NCI-H748 (cell line): ENCODE measurements at regions not wholly inside any gene's neighbourhood (a gene's known extent, or its start where the extent isn't known, plus 50 kb on each side); places are given as distances from the start of the nearest gene placed in this dataset.

Experiments used
- DNase-seq: peaks from one replicate; lab custom pipeline; 2025; ENCODE audit not compliant: unreplicated experiment; lab: John Stamatoyannopoulos, UW

DNA sequence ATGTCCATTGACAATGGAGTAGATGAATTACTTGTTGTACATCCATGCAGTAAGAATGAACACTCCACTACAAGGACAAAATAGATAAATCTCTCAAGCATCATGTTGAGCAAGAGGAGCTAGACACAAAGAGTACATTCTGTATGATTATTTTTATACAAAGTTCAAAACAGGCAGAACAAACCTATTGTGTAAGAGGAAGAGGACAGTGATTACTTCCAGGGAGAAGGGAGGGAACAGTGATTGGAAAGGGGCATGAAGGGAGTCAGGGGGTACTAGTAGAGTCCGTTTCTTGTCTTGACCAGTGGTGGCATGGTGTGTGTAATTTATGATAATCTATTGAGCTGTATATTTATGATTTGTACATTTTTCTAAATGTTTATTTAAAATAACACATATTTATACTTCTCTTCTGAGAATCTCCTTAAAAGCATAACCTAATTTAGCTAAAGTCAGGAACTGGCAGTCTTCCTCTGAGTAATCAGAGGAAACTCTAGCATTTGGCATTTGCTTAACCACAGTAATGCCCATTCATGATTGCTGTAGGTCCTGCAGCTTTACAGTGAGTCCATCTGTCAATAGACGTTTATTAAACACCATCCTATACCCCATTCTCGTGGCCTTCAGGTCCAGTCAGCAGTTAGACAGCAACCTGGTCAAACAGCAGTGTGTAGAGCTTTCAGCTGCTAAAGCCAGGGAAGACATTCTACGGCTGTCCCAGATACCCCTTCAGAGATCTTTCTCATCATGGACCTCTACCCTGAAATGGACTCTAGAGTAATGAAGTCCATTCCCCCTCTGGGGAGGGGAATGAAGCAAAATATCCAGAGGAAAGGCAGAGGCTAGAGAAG is 114.1 kb upstream of the GALNT2 start:
- DNase-seq, result no peak

DNA sequence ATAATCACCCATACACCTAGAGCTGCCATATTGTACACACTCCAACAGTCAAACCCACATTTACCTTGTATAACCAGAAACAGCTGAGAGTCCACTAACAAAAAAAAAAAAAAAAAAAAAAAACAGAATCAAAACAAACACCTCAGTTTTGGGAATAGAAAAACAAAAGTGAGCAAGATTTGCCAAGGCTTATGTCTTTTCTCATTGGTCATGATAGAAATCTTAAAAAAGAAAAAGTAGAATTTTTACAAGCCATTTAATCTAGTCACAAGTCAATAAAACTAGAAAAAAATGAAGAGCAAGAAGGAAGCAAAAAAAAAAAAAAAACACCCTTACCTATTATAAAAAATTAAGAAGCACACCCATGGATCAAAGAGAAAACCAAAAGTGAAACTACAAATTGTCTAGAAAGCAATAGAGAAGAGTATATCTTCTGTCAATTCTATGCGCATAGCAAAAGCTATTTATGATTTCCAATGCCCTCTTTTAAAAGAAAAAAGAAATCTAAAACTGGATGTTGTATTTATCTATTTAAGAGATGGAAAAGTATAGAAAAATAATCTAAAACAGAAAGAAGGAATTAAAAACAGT is 113.2 kb upstream of the GALNT2 start:
- DNase-seq, result no peak

DNA sequence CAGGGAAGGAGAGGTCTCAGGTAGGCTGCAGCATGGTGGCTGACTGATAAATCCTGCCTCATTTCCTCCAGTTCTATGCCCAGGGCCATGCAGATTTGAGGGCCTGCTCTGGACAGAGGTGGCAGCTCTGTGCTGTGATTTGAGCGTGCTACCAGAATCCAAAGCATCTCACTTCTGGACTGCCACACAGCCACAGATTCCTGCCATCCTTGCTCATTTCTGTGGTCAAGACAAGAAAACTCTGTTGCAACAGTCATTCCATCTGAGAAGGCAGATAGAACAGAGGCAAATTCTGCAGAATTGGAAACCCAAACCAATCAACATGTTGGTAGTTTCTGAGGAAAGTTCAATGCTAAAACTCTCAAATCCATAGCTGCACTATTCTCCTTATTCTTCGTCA is 102.8 kb upstream of the GALNT2 start:
- no peak for DNase-seq

DNA sequence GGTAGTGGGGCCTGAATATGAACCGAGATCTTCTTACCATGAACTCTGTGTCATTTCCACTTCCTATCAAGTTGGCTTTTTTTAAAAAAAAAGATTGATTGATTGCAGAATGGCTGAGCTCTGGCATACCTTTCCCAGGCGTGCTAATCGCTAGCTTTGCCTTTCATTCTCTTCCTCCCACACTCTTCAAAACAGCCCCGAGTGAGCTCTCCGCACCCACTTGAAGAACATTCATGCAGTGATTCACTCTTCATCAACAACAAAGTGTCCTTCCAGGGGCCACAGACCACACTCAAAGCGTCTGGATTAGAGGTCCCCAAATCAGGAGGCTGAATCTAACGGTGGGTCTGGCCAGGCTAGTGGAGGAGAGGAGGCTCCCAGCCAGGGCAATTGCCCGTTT is 96.3 kb upstream of the GALNT2 start:
- DNase-seq, result no peak

DNA sequence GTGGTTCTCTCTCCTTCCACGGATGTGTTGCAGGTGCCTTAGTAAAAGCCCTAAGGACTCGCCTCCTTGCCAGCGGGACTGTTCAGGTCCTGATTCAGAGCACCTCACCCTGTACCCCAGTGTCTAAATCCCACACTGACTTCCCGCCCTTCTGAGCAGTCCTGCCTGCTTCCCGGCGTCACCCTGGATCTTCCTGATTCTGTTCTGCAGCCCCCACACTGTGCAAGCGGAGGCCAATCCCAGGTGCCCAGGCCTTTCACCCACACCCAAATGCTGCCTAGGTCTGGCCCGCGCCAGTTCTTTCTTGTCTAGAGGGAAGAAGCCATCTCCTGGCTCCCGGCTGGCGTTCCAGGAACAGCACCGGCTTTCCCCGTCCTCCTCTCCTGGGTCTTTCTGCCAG is 95.9 kb upstream of the GALNT2 start:
- DNase-seq, result no peak

DNA sequence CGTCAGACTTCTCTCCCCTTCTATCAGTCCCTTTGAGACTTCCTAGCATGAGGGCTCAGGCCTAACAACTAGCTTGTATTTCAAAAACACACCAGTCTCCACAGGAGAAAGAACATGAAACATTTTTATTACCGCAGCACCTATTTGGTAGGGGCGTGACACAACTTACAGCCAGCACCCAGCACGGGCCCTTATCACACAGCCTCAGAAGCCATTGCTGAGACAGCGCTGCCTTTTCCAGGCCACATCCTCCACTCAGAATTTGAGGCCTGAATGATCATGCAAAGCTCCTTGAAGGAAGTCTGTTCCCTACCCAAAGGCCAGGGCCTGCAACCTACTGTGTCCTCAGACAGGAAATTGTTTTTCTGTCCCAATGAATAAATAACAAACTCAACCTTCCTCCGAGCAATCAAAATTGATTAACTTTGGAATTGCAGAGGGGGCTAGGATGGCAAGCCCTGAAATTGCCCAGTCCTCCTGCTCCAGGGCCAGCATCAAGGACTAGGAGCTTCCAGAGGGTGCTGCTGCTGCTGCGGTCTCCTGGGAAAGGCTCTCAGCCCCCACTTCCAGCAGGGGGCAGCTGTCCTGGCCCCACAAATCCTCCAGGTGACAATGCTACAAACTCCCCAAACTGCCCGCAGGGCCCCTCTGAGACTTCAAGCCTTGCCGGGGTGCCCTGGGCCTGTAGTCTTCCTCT is 94.3 kb upstream of the GALNT2 start:
- DNase-seq, result no peak

DNA sequence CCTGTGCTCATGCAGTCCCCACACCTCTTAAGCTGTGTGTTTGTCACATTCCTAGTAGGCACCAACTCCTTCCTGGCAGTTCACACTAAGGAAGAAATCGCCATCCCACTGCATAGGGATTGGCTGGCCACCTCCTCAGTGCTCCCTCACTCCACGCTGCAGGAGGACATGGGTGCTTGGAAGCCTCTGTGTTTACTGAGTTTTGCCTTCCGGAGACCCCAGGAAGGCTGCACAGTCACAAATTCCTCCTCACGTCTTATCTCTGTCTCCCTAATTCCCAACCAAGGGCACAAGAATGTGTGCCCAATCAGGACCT is 93.8 kb upstream of the GALNT2 start:
- DNase-seq, result no peak

DNA sequence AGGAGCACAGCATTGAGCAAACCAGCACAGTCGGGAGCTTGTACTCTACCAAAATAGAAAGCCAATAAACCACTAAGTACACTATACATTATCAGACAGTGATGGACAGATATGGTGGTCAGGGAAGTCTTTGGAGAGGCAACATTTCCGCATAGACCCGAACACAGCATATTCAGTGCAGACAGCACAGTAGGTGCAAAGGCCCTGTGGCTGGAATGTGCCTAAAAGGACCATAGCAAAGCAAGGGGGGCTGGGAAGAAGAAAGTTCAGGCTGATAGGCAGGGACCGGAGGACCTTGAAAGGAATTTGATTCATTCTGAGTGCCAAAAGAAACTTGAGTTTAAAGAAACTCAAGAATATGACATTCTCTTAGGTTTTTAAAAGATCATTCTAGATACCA is 92.0 kb upstream of the GALNT2 start:
- DNase-seq, result no peak

DNA sequence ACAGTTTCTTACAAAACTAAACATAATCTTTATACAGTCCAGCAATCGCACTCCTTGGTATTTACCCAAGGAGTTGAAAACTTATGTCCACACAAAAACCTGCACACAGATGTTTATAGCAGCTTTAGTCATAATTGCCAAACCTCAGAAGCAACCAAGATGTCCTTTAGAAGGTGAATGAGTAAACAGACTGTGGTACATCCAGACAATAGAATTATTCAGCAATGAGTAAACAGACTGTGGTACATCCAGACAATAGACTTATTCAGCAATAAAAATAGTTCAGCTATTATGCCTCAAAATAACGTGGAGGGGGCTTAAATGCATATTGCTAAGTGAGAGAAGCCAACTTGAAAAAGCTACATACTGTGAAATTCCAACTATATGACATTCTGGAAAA is 87.0 kb upstream of the GALNT2 start:
- peak; percentile 2 for DNase-seq

DNA sequence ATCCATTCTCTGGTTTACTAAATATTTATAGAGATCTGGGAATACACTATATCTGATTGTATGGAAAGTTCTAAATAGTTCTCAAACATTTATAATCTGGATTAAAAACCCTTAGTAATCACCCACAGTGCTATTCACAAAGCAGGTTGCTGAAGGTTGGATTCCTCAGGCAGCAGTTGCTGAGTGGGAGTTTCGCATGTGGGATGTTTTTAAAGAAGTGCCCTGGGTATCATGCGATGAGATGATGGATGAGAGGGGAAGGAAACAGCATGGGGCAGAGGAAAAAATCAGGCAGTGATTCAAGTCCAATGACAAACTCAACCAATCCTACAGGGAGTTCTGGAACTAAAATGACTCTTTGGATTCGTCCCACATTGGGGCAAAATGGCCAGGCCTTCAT is 85.3 kb upstream of the GALNT2 start:
- no peak for DNase-seq

DNA sequence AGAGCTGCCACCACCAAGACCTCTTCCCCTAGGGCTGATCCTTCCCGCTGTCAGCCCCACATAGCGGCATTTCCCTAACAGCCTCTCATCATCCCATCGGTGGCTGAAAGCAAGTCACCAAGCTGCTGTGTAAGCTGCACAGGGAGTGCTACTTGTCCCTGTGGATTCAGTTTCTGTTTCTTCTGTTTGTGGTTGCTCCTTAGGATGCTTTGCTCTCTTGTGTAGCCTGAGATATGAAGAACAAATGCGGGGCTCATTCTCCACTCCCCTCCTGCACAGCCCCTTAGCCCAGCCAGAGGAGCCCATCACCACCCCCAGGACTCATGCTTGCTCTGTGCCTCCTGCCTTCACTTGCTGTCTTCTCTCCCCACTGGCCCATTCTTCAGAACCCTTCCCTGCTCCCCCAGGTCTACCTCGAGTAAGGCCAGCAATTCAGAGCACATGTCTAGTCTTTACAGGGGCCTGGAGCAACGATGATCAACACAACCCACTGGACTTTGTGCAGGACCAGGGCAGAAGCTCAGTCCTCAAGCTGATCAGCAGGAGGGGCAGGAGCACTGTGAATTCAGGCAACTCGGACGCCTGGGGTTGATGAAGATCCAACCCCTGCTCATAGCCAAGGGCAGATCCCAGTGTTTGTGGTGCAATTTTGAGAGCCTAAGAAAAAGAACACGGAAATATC is 82.6 kb upstream of the GALNT2 start:
- no peak for DNase-seq

DNA sequence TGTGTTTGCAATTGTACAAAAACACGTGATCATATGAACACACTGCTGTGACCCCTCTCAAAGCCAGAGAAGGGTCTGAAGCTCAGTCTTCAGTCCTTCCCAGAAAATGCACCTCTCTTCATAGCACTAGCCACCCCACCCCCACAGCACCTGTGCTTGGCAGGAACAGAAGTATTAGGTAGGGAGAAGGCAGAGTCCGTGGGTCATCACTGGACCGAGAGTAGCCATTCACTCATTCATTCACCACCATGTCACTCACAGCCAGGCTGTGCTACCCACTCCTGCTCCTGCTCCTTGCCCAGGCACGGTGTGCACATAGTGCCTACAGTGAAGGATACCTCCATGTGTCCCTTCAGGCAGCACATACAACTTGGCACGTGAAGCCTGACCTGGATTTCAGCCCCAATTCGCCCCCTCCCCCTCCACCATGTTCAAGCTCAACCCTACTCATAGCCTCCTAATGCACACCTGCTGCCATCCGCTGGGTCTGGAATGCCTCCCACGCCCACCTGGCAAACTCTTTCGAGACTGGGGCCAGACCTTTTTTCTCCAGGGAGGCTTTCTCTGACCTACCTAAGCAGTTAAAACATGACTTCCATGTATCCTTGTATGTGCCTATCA is 81.9 kb upstream of the GALNT2 start:
- no peak for DNase-seq

DNA sequence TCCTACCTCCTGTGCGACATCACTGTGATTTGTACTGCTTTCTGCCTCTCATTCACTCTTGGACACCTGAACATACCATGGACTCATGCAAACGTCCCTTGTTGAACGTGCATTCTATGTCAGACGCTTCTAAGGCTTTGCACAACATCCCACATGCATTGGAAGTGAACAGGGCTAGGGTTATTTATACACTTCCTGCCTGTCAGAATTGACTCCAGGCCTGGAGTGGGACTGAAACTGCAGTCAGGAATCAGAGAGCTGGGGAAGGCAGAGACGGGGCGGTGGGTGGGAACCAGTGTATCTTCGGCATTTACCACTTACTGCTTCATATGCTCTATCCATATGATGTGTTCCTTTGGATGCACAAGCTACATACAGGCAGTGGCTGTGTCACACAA is 81.4 kb upstream of the GALNT2 start:
- DNase-seq, result no peak

DNA sequence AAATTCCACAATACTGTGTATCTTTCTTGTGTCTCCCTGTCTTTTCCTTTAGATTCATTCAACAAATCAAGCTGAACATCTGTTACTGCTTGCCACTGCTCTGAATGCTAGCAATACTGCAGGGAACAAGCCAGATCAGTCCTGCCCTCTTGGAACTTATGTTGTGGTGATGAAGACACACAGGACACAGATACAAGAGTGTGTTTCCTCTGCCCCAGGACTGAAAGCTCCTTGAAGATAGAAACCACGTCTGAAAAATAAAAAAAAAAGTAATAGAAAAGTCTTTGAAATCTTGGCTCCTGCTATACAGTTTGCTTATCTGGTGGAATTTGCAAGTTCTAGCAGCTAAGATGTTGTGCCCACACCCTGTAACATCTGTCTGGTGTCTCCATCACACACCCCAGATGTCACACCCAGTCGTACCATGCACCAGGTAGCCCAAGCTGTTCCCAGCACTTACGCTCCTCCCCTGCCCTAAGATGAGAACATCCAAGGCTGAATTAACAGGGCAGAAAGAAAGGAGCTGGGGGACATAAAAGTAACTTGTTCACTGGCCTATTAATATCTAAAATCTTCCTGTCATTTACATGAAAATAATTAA is 80.2 kb upstream of the GALNT2 start:
- DNase-seq, result no peak

DNA sequence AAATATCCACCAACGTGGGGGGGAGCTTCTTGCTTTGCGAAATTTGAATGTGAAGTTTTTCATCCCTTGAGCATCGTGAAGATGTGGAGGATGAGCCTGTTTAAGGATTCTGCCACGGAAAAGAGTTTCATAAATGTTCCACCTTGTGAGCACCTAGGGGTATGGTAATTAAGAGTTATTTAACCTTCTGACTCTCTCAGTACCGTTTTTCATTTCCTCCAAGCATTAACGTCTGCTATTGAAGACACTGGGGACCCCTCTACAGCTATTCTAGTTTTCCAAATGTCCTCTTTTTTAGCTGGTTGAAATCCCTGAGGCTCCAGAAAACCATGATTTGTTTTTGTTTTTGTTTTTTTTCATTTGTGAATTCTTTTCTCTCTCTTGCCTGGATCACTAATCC is 79.1 kb upstream of the GALNT2 start:
- no peak for DNase-seq

DNA sequence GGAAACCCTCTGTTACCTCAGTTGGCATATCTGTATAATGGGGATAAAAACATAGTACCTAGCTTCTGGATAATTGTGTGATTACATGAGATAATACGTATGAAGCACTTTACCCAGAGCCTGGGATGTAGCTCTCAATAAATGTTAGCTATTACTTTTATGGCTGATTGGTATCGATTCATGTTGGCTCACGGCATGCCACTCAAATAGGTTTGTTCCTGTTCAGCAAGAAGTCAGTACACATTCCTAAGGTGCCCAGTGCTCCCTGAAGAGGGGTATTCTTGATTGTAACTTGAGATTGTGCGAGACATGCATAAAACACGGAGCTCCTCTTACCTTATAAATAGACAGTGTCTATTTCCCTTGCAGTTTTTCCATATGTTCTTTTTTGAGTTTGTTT is 78.5 kb upstream of the GALNT2 start:
- DNase-seq, result no peak

DNA sequence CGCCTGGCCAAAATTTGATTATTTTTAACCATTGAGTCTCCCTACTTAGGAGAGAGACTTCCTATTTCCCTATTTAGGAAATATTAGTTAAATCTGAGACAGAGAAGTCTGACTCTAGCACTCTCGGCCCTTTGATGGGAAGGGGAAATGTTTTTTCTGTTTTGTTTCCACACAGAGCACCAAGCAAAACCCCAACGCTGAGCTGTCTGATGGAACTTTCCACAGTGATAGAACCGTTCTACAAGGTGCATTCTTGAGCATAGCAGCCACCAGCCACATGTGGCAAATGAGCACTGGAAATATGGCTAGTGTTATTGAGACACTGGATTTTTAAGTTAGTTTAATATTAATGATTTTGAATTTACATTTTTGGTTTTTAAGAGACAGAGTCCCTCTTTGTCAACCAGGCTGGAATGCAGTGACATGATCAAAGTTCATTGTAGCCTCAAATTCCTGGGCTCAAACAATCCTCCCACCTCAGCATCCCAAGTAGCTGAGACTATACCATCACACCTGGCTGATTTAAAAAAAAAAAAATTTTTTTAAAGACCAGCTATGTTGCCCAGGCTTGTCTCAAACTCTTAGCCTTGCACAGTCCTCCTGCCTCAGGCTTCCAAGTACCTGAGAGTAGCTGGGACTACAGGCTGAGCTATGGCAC is 77.3 kb upstream of the GALNT2 start:
- DNase-seq, result no peak

DNA sequence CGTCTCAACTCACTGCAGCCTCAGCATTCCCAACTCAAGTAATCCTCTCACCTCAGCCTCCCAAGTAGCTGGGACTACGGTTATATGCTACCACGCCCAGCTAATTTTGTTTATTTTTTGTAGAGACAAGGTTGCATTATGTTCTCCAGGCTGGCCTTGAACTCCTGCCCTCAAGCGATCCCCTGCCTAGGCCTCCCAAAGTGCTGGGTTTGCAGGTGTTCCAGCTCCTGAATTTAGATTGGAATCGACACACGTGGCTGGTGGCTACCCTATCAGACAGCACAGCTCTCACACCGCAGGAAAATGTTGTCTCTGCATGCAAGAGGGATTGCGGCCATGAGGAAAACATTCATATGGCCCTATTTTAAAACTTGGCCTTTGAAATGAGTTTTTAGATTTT is 76.7 kb upstream of the GALNT2 start:
- no peak for DNase-seq

DNA sequence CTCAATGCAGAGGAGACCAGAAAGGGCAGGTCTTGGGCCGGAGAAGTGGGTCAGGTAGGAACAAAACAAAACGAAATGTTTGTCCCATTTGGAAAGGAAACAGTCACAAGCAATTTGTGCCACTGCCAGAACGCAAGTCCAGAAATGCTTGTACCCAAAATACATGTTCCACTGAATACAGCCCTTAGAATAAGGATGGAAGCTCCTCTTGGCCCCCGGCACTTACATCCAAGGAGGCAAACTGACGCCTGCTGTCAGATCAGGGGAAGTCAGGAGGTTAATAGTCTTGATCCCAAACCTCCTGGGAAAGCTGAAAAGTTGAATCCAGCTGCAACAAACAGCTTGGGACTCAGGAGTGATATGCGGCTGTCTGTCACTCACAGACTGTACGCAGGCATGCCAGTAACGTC is 75.9 kb upstream of the GALNT2 start:
- DNase-seq, result no peak

DNA sequence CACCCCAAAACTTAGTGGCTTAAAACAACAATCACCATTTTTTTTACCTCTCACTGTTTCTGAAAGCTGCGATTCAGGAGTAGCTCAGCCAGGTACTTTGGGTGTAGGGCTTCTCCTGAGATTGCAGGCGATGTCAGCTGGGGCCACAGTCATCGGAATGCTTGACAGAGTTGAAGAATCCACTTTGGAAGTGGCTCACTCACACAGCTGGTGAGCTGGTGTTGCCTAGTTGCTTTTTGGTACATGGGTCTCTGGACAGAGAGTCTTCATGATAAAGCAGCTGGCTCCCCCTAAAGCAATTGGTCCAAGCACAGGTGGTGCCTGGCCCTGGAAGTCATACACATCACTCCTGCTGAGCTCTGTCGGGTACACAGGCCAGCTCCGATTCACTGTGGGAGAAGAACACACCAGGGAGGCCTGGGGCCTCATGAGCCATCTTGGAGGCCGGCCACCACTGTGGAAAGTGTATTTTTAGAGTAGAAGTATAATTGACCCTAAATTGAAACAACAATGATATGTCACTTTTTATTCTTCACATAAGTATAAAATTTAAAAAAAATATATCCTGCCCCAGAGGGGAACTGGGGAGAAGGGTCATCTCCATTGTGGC is 75.2 kb upstream of the GALNT2 start:
- DNase-seq, result no peak
